Right lobe of liver (tissue), 6 donors: ENCODE measurements at regions not wholly inside any gene's neighbourhood (a gene's known extent, or its start where the extent isn't known, plus 50 kb on each side); places are given as distances from the start of the nearest gene placed in this dataset.

Experiments used
- ATAC-seq, 4 donors: fragments of 200-7000 bp; cut with Tn5 transposase; one replicate each; pipeline ENCODE4 v1.9.1; 2020; ENCODE audit warnings: mild to moderate bottlenecking in 4 of 4, moderate library complexity in 4 of 4
- DNase-seq, 3 donors: peaks; one replicate each; pipeline ENCODE4 v3.0.0-alpha.2; 2020
- H3K27ac ChIP-seq, 3 donors: fragments of 200-600 bp; one replicate each; pipeline ENCODE4 v1.8.0; 2022
- H3K27me3 ChIP-seq, 2 donors: fragments of 200-600 bp; one replicate each; pipeline ENCODE4 v1.8.0; 2022
- H3K36me3 ChIP-seq, 4 donors: fragments of 200-600 bp; sonication (generic) in 1 of 4; one replicate each; pipeline versions ENCODE4 v1.5.1 to v1.8.0; 2017 to 2022; ENCODE audit warnings: control low read depth in 1 of 4
- H3K4me1 ChIP-seq, 4 donors: fragments of 200-600 bp; sonication (generic) in 1 of 4; one replicate each; pipeline versions ENCODE4 v1.5.1 to v1.8.0; 2017 to 2022; ENCODE audit warnings: control low read depth in 1 of 4
- H3K4me3 ChIP-seq, 3 donors: fragments of 200-600 bp; one replicate each; pipeline ENCODE4 v1.8.0; 2022
- H3K9me3 ChIP-seq, 4 donors: fragments of 200-600 bp; sonication (generic) in 1 of 4; one replicate each; pipeline versions ENCODE4 v1.5.1 to v1.8.0; 2017 to 2022; ENCODE audit warnings: control low read depth in 1 of 4
- CTCF ChIP-seq, 4 donors: fragments of 200-600 bp in 3 of 4; fragments of 450-650 bp in 1 of 4; IDR thresholded peaks; one replicate each; pipeline versions ENCODE4 v1.5.1 to v1.8.0; 2016 to 2022; ENCODE audit warnings: antibody characterized with exemption in 4 of 4, mild to moderate bottlenecking in 2 of 4
- POLR2A ChIP-seq: fragments of 450-650 bp; IDR thresholded peaks from one replicate; pipeline ENCODE4 v1.6.1; 2017; ENCODE audit warnings: antibody characterized with exemption, mild to moderate bottlenecking
- WGBS: methylation state at CpG from one replicate; pipeline ENCODE4 v1.1.6; 2018; ENCODE audit warnings: low coverage, low lambda C conversion rate; ENCODE audit not compliant: insufficient coverage; ENCODE audit errors: missing lambda C conversion rate; 5-methylcytosine and 5-hydroxymethylcytosine counted together
- intact Hi-C, 2 donors: fragments of 100-400 bp; cut with DNase I; formaldehyde crosslinking; loops; one replicate each; pipeline versions ENCODE4 v1.11.2 to v1.14.1; 2022
- donor health status: DM: no; HTN: yes; CAD: no.
- donor health status: DM: no; HTN: no; CAD: no.
- donor health status: DM: no; HTN: no; CAD: no.
- donor health status: DM: no; HTN: yes; CAD: no.
- donor health status: DM: no; HTN: yes; CAD: no.

GRCh38 chr1:232462213-232462612 lies 167.7 kb downstream of the SIPA1L2 start:
- Histone ChIP-seq H3K4me1 (no peaks in the 10 kb centered on the region), H3K27me3 (no peaks in the 10 kb centered on the region), H3K4me3 (no peak overlapping the region), H3K36me3 (peaks cover 0 to 16% (median 5%) of the 10 kb centered on the region in 4 donors), H3K27ac (no peak overlapping the region), H3K9me3 (no peaks in the 10 kb centered on the region)
- no peak for ATAC-seq
- WGBS, result 81% methylated on average over 3 of the region's 4 CpGs
- intact Hi-C loops, result no loop called here
- no peak for TF ChIP-seq CTCF (IDR thresholded peaks at IDR 0.05)
- TF ChIP-seq POLR2A, result no peak
- DNase-seq, result no peak

GRCh38 chr1:232459826-232460225 lies 170.1 kb downstream of the SIPA1L2 start:
- intact Hi-C loops, result no loop called here
- Histone ChIP-seq H3K9me3 (no peaks in the 10 kb centered on the region), H3K4me1 (no peaks in the 10 kb centered on the region), H3K4me3 (no peak overlapping the region), H3K27me3 (no peaks in the 10 kb centered on the region), H3K27ac (no peak overlapping the region), H3K36me3 (peaks cover 0 to 13% (median 4%) of the 10 kb centered on the region in 4 donors)
- 80% methylated on average over 2 of the region's 3 CpGs for WGBS
- ATAC-seq (no peak), DNase-seq (no peak)
- TF ChIP-seq CTCF (IDR thresholded peaks at IDR 0.05) (no peak), POLR2A (no peak)

- intact Hi-C loops, result no loop called here
- 67% methylated on average over 3 of the region's 4 CpGs for WGBS
Observed at GRCh38 chr1:232459087-232459486, 170.8 kb downstream of the SIPA1L2 start.

GRCh38 chr1:232457595-232457994 lies 172.3 kb downstream of the SIPA1L2 start:
- ATAC-seq (peak in 3 of 4 donors; percentile 26 to 64 (median 36)), DNase-seq (no peak)
- 74% methylated on average over 3 of the region's 3 CpGs for whole genome bisulfite sequencing
- Histone ChIP-seq H3K27me3 (no peaks in the 10 kb centered on the region), H3K4me3 (no peak overlapping the region), H3K4me1 (no peaks in the 10 kb centered on the region), H3K9me3 (no peaks in the 10 kb centered on the region), H3K36me3 (no peaks in the 10 kb centered on the region), H3K27ac (no peak overlapping the region)
- no peak for TF ChIP-seq CTCF (IDR thresholded peaks at IDR 0.05)
- TF ChIP-seq POLR2A, result no peak
- intact Hi-C loops, result no loop called here

More at GRCh38 chr1:232459087-232459486, 170.8 kb downstream of the SIPA1L2 start:
- Histone ChIP-seq H3K9me3 (no peaks in the 10 kb centered on the region), H3K27ac (no peak overlapping the region), H3K4me3 (no peak overlapping the region), H3K4me1 (no peaks in the 10 kb centered on the region), H3K36me3 (peaks cover 0 to 6% (median 0%) of the 10 kb centered on the region in 4 donors), H3K27me3 (no peaks in the 10 kb centered on the region)
- no peak for TF ChIP-seq CTCF (IDR thresholded peaks at IDR 0.05)
- TF ChIP-seq POLR2A, result no peak
- ATAC-seq (no peak), DNase-seq (no peak)

- H3K27ac ChIP-seq, result no peak overlapping the region
- no peaks in the 10 kb centered on the region for H3K36me3 ChIP-seq
- no peaks in the 10 kb centered on the region for H3K4me1 ChIP-seq
- intact Hi-C loops, result no loop called here
- no peak for ATAC-seq
- DNase-seq, result no peak
- H3K27me3 ChIP-seq, result no peaks in the 10 kb centered on the region
- 65% methylated on average over 2 of the region's 2 CpGs for WGBS
- TF ChIP-seq CTCF (IDR thresholded peaks at IDR 0.05) (no peak), POLR2A (no peak)
- H3K4me3 ChIP-seq, result no peak overlapping the region
- H3K9me3 ChIP-seq, result no peaks in the 10 kb centered on the region
Observed at GRCh38 chr1:232456714-232457113, 173.2 kb downstream of the SIPA1L2 start.
